ENCODE measurements at regions not wholly inside any gene's neighbourhood (a gene's known extent, or its start where the extent isn't known, plus 50 kb on each side); places are given as distances from the start of the nearest gene placed in this dataset.

DNA sequence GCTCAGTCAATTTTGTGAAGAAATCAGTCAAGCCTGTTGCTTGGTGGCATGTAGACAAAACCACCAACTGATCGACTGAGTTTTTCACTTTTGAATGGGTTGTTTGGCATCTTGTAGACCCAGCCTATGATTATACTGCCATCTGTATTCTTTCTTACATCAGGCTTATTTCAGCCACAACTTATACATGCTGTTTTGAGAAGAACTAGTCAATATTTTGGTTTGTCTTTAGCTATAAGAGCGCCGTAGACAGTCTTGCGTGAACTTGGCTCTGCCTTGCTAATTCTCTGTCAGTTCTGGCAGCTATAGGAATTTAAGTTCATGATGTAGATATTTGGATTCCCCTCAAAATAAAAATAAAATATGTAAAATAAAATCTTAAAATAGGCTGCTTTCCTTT is 742.0 kb upstream of the FANCL start:
- intact Hi-C loops (cut with DNase I), result no loop called here
- Histone ChIP-seq H3K36me3 (no peaks in the 10 kb centered on the region), H3K4me3 (no peak overlapping the region), H3K4me1 (ENCODE audit: insufficient read depth) (no peaks in the 10 kb centered on the region), H3K27ac (no peak overlapping the region), H3K9me3 (no peaks in the 10 kb centered on the region), H3K27me3 (no peaks in the 10 kb centered on the region)
- WGBS, 3 donors, result 58 to 80% (median 63%) methylated on average over 4 of the region's 4 CpGs
- DNase-seq, result no peak
- TF ChIP-seq EP300 (IDR thresholded peaks at IDR 0.05), result no peak
- TF ChIP-seq, protein P1, sequence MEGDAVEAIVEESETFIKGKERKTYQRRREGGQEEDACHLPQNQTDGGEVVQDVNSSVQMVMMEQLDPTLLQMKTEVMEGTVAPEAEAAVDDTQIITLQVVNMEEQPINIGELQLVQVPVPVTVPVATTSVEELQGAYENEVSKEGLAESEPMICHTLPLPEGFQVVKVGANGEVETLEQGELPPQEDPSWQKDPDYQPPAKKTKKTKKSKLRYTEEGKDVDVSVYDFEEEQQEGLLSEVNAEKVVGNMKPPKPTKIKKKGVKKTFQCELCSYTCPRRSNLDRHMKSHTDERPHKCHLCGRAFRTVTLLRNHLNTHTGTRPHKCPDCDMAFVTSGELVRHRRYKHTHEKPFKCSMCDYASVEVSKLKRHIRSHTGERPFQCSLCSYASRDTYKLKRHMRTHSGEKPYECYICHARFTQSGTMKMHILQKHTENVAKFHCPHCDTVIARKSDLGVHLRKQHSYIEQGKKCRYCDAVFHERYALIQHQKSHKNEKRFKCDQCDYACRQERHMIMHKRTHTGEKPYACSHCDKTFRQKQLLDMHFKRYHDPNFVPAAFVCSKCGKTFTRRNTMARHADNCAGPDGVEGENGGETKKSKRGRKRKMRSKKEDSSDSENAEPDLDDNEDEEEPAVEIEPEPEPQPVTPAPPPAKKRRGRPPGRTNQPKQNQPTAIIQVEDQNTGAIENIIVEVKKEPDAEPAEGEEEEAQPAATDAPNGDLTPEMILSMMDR (IDR thresholded peaks at IDR 0.05), result no peak
- TF ChIP-seq POLR2A (IDR thresholded peaks at IDR 0.05), result no peak

DNA sequence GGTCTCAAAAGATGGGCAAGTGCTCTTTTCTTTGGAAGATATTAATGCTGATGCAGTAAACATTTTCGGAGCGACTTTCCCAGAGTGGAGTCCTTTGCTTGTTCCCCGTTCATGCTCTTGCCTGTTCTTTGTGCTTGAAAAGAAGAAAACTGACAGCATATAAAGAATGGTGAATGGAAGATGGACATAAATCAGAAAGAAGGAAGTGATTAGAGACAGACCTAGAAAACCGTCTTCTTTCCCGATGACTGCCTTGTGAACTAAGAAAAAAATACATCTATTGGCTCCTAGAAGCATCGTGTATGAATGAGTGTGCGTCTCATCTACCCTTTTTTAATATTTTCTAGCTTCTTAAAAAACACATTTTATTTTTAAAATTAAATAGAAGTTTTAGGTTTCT is 740.1 kb upstream of the FANCL start:
- TF ChIP-seq POLR2A (IDR thresholded peaks at IDR 0.05) (no peak), EP300 (IDR thresholded peaks at IDR 0.05) (no peak)
- TF ChIP-seq, protein P1 (IDR thresholded peaks at IDR 0.05), result no peak
- Histone ChIP-seq H3K4me1 (ENCODE audit: insufficient read depth) (no peaks in the 10 kb centered on the region), H3K27me3 (no peaks in the 10 kb centered on the region), H3K27ac (no peak overlapping the region), H3K4me3 (no peak overlapping the region), H3K9me3 (no peaks in the 10 kb centered on the region), H3K36me3 (no peaks in the 10 kb centered on the region)
- DNase-seq, result no peak
- intact Hi-C loops (cut with DNase I), result no loop called here
- 93 to 95% (median 94%) methylated on average over 7 of the region's 7 CpGs for WGBS, 3 donors

DNA sequence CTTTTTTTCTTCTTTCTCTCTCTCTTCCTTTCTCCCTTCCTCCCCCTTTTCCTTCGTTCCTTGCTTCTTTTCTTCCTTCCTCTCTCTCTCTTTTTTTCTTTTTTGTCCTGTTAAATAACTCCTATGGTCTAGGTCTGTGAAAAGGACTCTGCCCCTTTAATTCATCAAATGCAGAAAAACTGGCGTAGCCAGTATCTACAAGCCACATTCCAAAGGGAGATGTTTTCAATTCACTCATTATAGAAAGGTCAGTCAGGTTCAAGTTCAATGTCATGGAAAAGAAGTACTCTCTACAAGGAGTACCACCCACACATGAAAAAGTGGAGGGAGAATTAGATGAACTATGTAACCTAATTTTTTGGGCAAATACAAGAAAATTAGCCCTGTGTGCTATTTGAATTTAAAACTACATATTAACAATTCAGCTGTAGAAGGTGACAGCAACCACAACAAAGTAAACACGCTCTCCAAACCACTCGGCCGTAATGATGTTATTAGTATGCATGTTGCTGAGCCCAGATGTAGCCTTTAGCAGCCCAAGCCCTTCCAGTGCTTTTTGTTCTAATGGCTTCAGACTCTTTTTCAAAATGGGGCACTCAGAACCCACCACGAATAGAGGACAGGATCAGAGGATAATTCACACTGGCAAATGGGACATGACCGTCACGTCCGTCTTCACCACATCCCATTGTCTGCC is 735.4 kb upstream of the FANCL start:
- no peaks in the 10 kb centered on the region for H3K27me3 ChIP-seq
- H3K27ac ChIP-seq, result no peak overlapping the region
- no peaks in the 10 kb centered on the region for H3K9me3 ChIP-seq
- intact Hi-C loops (cut with DNase I), result no loop called here
- no peak for DNase-seq
- H3K4me3 ChIP-seq, result no peak overlapping the region
- TF ChIP-seq, protein P1 (IDR thresholded peaks at IDR 0.05), result no peak
- no peak for TF ChIP-seq POLR2A (IDR thresholded peaks at IDR 0.05)
- TF ChIP-seq EP300 (IDR thresholded peaks at IDR 0.05), result no peak
- H3K36me3 ChIP-seq, result no peaks in the 10 kb centered on the region
- WGBS, 3 donors, result 52 to 55% (median 55%) methylated on average over 9 of the region's 9 CpGs
- H3K4me1 ChIP-seq (ENCODE audit: insufficient read depth), result no peaks in the 10 kb centered on the region

DNA sequence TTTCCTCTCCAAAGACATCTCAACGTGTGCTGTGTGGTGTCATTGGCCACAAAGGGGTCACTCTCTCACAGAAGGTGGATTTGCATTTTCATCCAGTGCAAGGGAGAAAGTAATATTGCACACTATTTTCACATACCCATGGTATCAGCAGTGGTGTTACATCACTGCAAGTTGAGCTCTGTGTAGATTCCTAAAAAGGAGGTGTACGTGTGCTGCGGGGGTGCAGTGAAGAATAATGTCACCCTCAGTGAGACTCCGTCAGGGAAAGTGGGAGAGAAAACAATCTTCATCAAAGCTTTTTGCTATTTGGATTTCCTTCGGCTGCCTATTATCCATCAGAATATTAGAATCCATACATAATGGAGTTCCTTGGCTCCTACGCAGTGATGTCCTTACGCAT is 733.8 kb upstream of the FANCL start:
- 91 to 94% (median 92%) methylated on average over 7 of the region's 7 CpGs for WGBS, 3 donors
- Histone ChIP-seq H3K4me1 (ENCODE audit: insufficient read depth) (no peaks in the 10 kb centered on the region), H3K4me3 (no peak overlapping the region), H3K27ac (no peak overlapping the region), H3K36me3 (no peaks in the 10 kb centered on the region), H3K27me3 (no peaks in the 10 kb centered on the region), H3K9me3 (no peaks in the 10 kb centered on the region)
- no peak for DNase-seq
- TF ChIP-seq POLR2A (IDR thresholded peaks at IDR 0.05), result no peak
- TF ChIP-seq, protein P1 (IDR thresholded peaks at IDR 0.05), result no peak
- no peak for TF ChIP-seq EP300 (IDR thresholded peaks at IDR 0.05)
- intact Hi-C loops (cut with DNase I), result no loop called here
